ENCODE measurements at regions not wholly inside any gene's neighbourhood (a gene's known extent, or its start where the extent isn't known, plus 50 kb on each side); places are given as distances from the start of the nearest gene placed in this dataset.

GRCh38 chr1:235054466-235054865, 74.2 kb downstream of the TOMM20 start:
- DNase-seq (ENCODE audit: low read depth, low spot score) = no peak
- POLR2A ChIA-PET = interaction anchor here (0.6 kb wide), 2 partner anchors 51 to 450 kb away, joined by 3 to 9 read pairs; no protein-coding TSS in a partner anchor
- ATAC-seq = no peak
- Histone ChIP-seq H3K27ac (ENCODE audit: low read length) (peak overlapping the region; percentile 61; the same call in 1 of the 2 replicates), H3K4me3 (ENCODE audit: low read depth in 2 of 2, low read length in 2 of 2) (no peak overlapping the region), H3K4me1 (ENCODE audit: control insufficient read depth, insufficient read depth, low read length) (peaks cover 17% of the 10 kb centered on the region), H3K27me3 (ENCODE audit: control insufficient read depth, insufficient read depth, low read length) (no peaks in the 10 kb centered on the region), H3K36me3 (ENCODE audit: control insufficient read depth, insufficient read depth, low read length) (no peaks in the 10 kb centered on the region), H3K9me3 (ENCODE audit: control insufficient read depth, insufficient read depth, low read depth, low read length) (no peaks in the 10 kb centered on the region)
- in situ Hi-C loops (cut with HindIII; ENCODE audit: low pct_unique_long_range_greater_than_20kb, low sequenced_read_pairs) = no loop called here
- TF ChIP-seq REST (IDR thresholded peaks at IDR 0.05; ENCODE audit: insufficient read depth in 1 of 2, low read depth in 2 of 2, low read length in 1 of 2) (no peak), TCF7L2 (IDR thresholded peaks at IDR 0.05; ENCODE audit: low read depth, low read length) (no peak), POLR2AphosphoS5 (IDR thresholded peaks at IDR 0.05; ENCODE audit: low read depth, low read length) (no peak), CTCF (IDR thresholded peaks at IDR 0.05) (no peak), SIN3A (IDR thresholded peaks at IDR 0.05; ENCODE audit: borderline replicate concordance, insufficient read depth, low read depth, low read length) (no peak)
- intact Hi-C loops (cut with micrococcal nuclease; ENCODE audit: unreplicated experiment) = no loop called here
- no TSS peak for BruUV-seq (replicated peaks)
- CTCF ChIA-PET = no interaction called here

GRCh38 chr1:235052067-235053008, 76.3 kb downstream of the TOMM20 start:
- no peak for DNase-seq (ENCODE audit: low read depth, low spot score)
- H3K4me1 ChIP-seq (ENCODE audit: control insufficient read depth, insufficient read depth, low read length) = peaks cover 27% of the 10 kb centered on the region
- POLR2A ChIA-PET = no interaction called here
- H3K27me3 ChIP-seq (ENCODE audit: control insufficient read depth, insufficient read depth, low read length) = no peaks in the 10 kb centered on the region
- no TSS peak for BruUV-seq (replicated peaks)
- no peaks in the 10 kb centered on the region for H3K36me3 ChIP-seq (ENCODE audit: control insufficient read depth, insufficient read depth, low read length)
- H3K4me3 ChIP-seq (ENCODE audit: low read depth in 2 of 2, low read length in 2 of 2) = no peak overlapping the region
- H3K9me3 ChIP-seq (ENCODE audit: control insufficient read depth, insufficient read depth, low read depth, low read length) = no peaks in the 10 kb centered on the region
- CTCF ChIA-PET = no interaction called here
- peak overlapping the region; percentile 71 for H3K27ac ChIP-seq (ENCODE audit: low read length)
- no peak for ATAC-seq
- intact Hi-C loops (cut with micrococcal nuclease; ENCODE audit: unreplicated experiment) (no loop called here), in situ Hi-C loops (cut with HindIII; ENCODE audit: low pct_unique_long_range_greater_than_20kb, low sequenced_read_pairs) (no loop called here)
- TF ChIP-seq SIN3A (IDR thresholded peaks at IDR 0.05; ENCODE audit: borderline replicate concordance, insufficient read depth, low read depth, low read length) = no peak
- TF ChIP-seq REST (IDR thresholded peaks at IDR 0.05; ENCODE audit: insufficient read depth in 1 of 2, low read depth in 2 of 2, low read length in 1 of 2) = no peak
- no peak for TF ChIP-seq CTCF (IDR thresholded peaks at IDR 0.05)
- no peak for TF ChIP-seq TCF7L2 (IDR thresholded peaks at IDR 0.05; ENCODE audit: low read depth, low read length)
- TF ChIP-seq POLR2AphosphoS5 (IDR thresholded peaks at IDR 0.05; ENCODE audit: low read depth, low read length) = no peak

Data from Panc1 (cell line).